Psoas muscle (tissue), 7 donors: ENCODE measurements at regions not wholly inside any gene's neighbourhood (a gene's known extent, or its start where the extent isn't known, plus 50 kb on each side); places are given as distances from the start of the nearest gene placed in this dataset.

Experiments used
- ATAC-seq, 4 donors: fragments of 200-7000 bp; cut with Tn5 transposase; one replicate each; pipeline ENCODE4 v1.9.1; 2020; ENCODE audit warnings: moderate library complexity in 3 of 4, mild to moderate bottlenecking in 2 of 4
- DNase-seq, 2 donors: peaks; one replicate each; pipeline ENCODE4 v3.0.0-alpha.2; 2020
- H3K27ac ChIP-seq: fragments of 200-600 bp; one replicate; pipeline ENCODE4 v1.8.0; 2022
- H3K27me3 ChIP-seq, 3 donors: fragments of 200-600 bp in 1 of 3; one replicate each; pipeline versions ENCODE4 v1.6.1 to v1.8.0; 2013 to 2022; ENCODE audit warnings: low read length in 2 of 3, mild to moderate bottlenecking in 2 of 3, moderate library complexity in 1 of 3; ENCODE audit not compliant: insufficient read depth in 3 of 3
- H3K36me3 ChIP-seq, 2 donors: fragments of 200-600 bp in 1 of 2; one replicate each; pipeline versions ENCODE4 v1.6.1 to v1.8.0; 2013 to 2022; ENCODE audit warnings: low read depth in 1 of 2, mild to moderate bottlenecking in 1 of 2, moderate library complexity in 1 of 2; ENCODE audit not compliant: insufficient read depth in 1 of 2
- H3K4me1 ChIP-seq: fragments of 200-600 bp; one replicate; pipeline ENCODE4 v1.8.0; 2022
- H3K4me3 ChIP-seq: fragments of 200-600 bp; one replicate; pipeline ENCODE4 v1.8.0; 2022; ENCODE audit warnings: mild to moderate bottlenecking
- H3K9me3 ChIP-seq: fragments of 200-600 bp; one replicate; pipeline ENCODE4 v1.8.0; 2022
- WGBS, 3 donors: extraction: QIAGEN DNeasy Blood & Tissue Kit; methylation state at CpG; one replicate each; pipeline versions ENCODE4 v1.1.6 to v1.1.7; 2013; 5-methylcytosine and 5-hydroxymethylcytosine counted together
- intact Hi-C, 2 donors: fragments of 100-400 bp; cut with DNase I; formaldehyde crosslinking; loops; one replicate each; pipeline versions ENCODE4 v1.11.0 to v1.14.2; 2022
- TF ChIP-seq, protein P1 (sequence below): fragments of 200-600 bp; IDR thresholded peaks from one replicate; pipeline ENCODE4 v1.8.0; 2022; ENCODE audit warnings: antibody characterized with exemption
- donor health status: healthy with polysubstance abuse.
- donor health status: DM: no; HTN: no; CAD: no; lungs with moderate emphysema.
- donor health status: Bipolar disorder and iron deficiency.
- donor health status: healthy.
- donor health status: DM: yes; HTN: yes; CAD: no.
- donor health status: DM: no; HTN: no; CAD: no.
- donor health status: DM: yes; HTN: yes; CAD: no.

DNA sequence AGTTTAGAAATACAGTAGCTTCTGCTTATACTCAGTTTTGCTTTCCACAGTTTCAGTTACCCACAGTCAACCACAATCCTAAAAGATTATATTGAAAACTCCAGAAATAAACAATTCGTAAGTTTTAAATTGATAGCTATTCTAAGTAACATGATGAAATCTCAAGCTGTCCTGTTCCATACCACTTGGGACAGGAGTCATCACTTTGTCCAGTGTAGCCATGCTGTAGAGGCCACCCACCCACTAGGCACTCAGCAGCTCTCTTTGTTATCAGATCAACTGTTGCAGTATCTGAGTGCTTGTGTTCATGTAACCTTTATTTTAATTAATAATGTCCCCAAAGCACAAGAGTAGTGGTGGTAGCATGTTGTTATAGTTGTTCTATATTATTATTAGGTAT, 117.5 kb upstream of the IQCM start:
- H3K27me3 ChIP-seq, result no peaks in the 10 kb centered on the region
- H3K4me3 ChIP-seq, result no peak overlapping the region
- WGBS, 3 donors, result 0 to 60% (median 24%) methylated on average over 1 of the region's 1 CpG
- H3K9me3 ChIP-seq, result no peaks in the 10 kb centered on the region
- no peak for DNase-seq
- intact Hi-C loops, result no loop called here
- H3K27ac ChIP-seq, result no peak overlapping the region
- no peak for ATAC-seq
- TF ChIP-seq, protein P1, sequence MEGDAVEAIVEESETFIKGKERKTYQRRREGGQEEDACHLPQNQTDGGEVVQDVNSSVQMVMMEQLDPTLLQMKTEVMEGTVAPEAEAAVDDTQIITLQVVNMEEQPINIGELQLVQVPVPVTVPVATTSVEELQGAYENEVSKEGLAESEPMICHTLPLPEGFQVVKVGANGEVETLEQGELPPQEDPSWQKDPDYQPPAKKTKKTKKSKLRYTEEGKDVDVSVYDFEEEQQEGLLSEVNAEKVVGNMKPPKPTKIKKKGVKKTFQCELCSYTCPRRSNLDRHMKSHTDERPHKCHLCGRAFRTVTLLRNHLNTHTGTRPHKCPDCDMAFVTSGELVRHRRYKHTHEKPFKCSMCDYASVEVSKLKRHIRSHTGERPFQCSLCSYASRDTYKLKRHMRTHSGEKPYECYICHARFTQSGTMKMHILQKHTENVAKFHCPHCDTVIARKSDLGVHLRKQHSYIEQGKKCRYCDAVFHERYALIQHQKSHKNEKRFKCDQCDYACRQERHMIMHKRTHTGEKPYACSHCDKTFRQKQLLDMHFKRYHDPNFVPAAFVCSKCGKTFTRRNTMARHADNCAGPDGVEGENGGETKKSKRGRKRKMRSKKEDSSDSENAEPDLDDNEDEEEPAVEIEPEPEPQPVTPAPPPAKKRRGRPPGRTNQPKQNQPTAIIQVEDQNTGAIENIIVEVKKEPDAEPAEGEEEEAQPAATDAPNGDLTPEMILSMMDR, result no peak
- no peaks in the 10 kb centered on the region for H3K36me3 ChIP-seq
- H3K4me1 ChIP-seq, result no peaks in the 10 kb centered on the region

DNA sequence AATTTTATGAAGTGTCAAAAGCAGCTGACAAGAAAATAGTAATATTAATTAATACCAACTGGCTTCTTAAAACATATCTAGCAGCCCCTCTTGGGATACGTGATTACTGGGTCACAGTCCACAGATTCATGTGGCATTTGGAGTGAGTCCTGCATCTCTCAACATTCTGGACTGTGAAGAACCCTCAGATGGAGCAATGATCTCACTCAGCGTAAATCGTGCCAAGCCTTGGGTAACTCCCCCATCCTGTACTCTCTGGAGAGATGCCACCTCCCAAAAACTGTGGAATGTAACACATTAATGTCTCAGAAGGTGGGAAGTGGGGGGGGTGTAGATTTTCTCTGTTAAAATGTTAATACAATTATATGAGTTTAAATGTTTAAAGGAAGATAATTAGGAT, 118.2 kb upstream of the IQCM start:
- TF ChIP-seq, protein P1, result no peak
- H3K36me3 ChIP-seq, result no peaks in the 10 kb centered on the region
- no peaks in the 10 kb centered on the region for H3K27me3 ChIP-seq
- no peak overlapping the region for H3K4me3 ChIP-seq
- H3K9me3 ChIP-seq, result no peaks in the 10 kb centered on the region
- H3K4me1 ChIP-seq, result no peaks in the 10 kb centered on the region
- ATAC-seq (no peak), DNase-seq (no peak)
- 8 to 32% (median 21%) methylated on average over 3 of the region's 3 CpGs for WGBS, 3 donors
- intact Hi-C loops, result no loop called here
- H3K27ac ChIP-seq, result no peak overlapping the region

DNA sequence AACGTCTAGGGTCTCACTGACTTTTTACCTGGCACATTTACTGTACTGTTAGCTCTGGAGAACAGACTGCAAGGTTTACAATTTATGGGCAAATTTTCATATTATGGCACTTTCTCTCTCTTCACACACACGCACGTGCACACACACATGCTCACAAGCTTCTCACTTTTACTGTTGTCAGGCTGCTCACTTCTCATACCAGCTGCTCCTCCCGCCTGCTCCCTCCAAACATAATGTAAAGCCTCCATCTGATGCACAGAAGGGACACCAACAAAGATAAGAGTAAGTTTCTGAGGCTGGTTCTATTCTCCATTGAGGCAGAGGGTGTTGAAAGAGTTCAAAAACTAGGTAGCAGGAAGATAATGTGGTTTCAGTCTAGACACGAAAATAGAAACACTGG, 128.9 kb upstream of the DCLK2 start:
- no peaks in the 10 kb centered on the region for H3K4me1 ChIP-seq
- 60 to 63% (median 62%) methylated on average over 5 of the region's 5 CpGs for WGBS, 3 donors
- DNase-seq, result no peak
- no peak for ATAC-seq
- no peaks in the 10 kb centered on the region for H3K27me3 ChIP-seq
- no peaks in the 10 kb centered on the region for H3K9me3 ChIP-seq
- intact Hi-C loops, result no loop called here
- no peaks in the 10 kb centered on the region for H3K36me3 ChIP-seq
- H3K27ac ChIP-seq, result no peak overlapping the region
- TF ChIP-seq, protein P1, result no peak
- no peak overlapping the region for H3K4me3 ChIP-seq

DNA sequence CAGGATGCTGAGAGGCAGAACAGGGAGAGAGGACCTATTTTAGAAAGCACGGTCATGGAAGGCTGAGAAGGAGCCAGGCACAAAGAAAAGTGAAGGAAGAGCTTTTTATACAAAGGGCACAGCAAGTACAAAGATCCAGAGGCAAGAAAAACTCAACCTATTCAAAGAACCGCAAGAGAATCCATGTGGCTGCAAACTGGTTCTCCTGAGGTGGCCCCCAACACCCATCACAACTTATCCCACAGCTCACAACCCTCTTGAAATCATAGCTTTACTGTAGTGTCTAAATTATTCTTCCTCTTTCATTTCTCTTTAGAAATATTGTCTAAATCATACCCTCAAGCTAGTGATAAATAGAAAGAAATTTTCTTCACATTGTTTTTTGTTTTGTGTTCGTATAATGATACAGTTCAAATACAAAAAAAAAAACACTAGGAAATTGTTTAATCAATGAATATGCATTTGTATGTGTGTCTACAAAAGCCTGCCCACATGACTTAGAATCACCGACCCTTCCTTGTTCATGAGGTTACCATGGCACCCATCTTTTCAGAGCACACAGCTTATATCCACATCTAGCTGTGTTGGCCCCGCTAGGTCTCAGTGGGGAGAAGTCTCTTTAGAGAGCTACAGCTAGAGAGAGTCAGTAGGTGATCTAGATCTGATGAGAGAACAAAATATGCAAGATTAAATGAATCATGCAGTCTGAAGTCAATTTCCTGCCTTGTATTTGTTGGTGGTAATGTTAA, 126.9 kb upstream of the DCLK2 start:
- no peak overlapping the region for H3K27ac ChIP-seq
- H3K9me3 ChIP-seq, result no peaks in the 10 kb centered on the region
- DNase-seq (no peak), ATAC-seq (no peak)
- no peak overlapping the region for H3K4me3 ChIP-seq
- TF ChIP-seq, protein P1, result no peak
- no peaks in the 10 kb centered on the region for H3K36me3 ChIP-seq
- WGBS, 3 donors, result 80 to 85% (median 82%) methylated on average over 5 of the region's 5 CpGs
- no peaks in the 10 kb centered on the region for H3K27me3 ChIP-seq
- H3K4me1 ChIP-seq, result no peaks in the 10 kb centered on the region
- intact Hi-C loops, result no loop called here

DNA sequence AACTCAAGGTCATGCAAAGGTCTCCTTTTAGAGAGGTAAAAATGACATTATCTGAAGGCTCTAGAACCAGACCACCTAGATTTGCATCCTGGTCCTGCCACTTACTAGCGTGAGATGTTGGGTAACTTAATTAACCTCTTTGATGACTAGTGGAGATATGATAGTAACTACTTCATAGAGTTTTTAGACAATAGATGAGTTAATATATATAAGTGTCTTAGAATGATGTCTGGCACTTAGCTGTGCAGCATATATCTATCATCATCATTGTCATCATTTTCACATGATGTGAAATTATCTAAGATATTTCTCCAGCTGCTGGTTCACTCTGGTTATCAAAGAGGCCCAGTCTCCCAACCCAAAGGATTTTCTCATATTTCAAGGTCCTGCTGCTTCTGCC, 126.1 kb upstream of the DCLK2 start:
- WGBS, 3 donors, result 90 to 98% (median 92%) methylated on average over 1 of the region's 1 CpG
- H3K36me3 ChIP-seq, result no peaks in the 10 kb centered on the region
- H3K27ac ChIP-seq, result no peak overlapping the region
- H3K4me3 ChIP-seq, result no peak overlapping the region
- no peaks in the 10 kb centered on the region for H3K27me3 ChIP-seq
- DNase-seq (no peak), ATAC-seq (no peak)
- no peaks in the 10 kb centered on the region for H3K9me3 ChIP-seq
- TF ChIP-seq, protein P1, result no peak
- intact Hi-C loops, result no loop called here
- H3K4me1 ChIP-seq, result no peaks in the 10 kb centered on the region
